HG02678 (cell line): ENCODE measurements at regions not wholly inside any gene's neighbourhood (a gene's known extent, or its start where the extent isn't known, plus 50 kb on each side); places are given as distances from the start of the nearest gene placed in this dataset.

ENCODE experiments used
- ATAC-seq: cut with Tn5 transposase; IDR thresholded peaks from one replicate; pipeline ENCODE4 v1.9.1; 2021; ENCODE audit warnings: mild to moderate bottlenecking, moderate library complexity; ENCODE audit not compliant: unreplicated experiment

DNA sequence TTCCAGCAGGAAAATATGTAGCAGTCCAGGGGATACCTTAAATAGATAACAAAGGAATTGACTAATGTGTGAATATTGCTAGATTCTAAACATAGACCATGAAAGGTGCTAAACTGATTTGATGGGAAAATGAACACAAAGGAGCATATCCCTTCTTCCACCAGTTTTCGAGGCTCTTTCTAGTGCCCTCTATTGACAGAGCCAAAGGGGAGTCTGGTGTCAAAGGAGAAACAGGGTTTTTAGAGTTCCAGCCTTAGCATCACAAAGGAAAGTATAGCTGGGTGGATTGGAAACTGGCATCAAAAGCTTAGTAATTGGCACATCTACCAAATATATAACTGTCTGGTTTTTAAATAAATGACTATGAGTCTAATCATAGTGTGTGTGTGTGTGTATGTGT is 636.8 kb downstream of the ETV1 start:
- ATAC-seq: no peak

DNA sequence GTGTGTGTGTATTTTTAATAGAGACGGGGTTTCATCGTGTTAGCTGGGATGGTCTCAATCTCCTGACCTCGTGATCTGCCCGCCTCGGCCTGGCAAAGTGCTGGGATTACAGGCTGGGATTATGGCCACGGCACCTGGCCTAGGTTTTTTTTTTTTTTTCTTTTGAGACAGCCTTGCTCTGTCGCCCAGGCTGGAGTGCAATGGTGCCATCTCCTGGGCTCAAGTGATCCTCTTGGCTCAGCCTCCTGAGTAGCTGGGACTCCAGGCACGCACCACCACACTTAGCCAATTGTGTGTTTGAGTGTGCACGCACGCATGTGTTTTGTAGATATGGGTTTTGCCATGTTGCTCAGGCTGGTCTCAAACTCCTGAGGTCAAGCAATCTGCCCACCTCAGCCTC is 629.8 kb downstream of the ETV1 start:
- ATAC-seq: no peak

DNA sequence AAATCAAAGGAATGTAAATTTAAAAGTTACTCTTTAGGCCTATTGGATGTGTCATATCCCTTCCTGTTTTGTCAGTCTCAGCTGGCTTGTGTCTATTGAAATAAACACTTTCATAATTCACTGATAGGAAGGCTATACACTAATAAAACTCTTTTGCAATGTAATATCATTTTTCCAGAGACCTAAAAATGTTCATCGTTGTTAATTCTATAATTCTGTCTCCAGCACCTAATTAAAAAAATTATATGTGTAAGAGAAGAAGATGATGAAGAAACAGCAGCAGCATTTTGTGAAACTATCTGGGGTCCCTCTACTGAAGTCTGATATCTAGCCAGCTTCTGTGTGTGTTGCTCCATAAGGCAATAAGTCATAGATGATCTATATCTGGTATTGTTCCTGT is 602.7 kb downstream of the ETV1 start:
- ATAC-seq: no peak

DNA sequence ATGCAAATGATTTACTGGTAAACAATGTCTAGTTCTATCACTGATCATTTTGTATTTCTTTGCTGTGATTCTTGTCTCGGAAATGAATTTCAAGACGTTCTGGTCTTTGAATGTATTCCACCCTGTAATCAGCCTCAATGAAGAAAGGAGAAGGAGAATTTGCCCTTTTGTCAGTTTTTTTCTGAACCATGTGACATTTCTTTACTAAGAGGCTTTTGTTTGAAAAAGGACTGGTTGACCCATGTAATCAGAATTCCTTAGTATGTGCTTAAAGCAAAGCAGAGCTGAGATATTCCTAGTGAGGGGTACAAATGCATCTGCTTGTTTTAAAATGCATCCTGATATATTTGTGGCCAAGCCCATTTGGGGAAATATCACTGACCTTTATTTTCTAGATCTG is 581.6 kb downstream of the ETV1 start:
- ATAC-seq: no peak

DNA sequence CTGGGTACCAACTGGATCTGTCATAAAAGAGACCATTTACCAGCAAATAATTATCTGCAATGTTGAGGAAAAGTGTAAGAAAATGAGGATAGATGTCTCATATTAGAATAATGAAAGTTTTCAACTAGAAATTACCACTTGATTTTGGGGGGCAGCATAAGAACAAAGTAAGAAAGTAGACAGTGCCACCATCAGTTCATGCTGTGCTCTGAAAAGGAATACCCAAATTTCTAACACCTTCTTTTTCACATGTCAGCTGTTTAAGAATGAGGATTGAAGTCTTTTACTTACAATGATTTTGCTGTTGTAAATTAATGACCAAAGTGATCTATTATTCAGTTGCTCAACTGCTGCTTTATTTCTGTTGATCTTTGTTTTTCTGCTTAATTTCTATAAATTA is 578.3 kb downstream of the ETV1 start:
- no peak for ATAC-seq

DNA sequence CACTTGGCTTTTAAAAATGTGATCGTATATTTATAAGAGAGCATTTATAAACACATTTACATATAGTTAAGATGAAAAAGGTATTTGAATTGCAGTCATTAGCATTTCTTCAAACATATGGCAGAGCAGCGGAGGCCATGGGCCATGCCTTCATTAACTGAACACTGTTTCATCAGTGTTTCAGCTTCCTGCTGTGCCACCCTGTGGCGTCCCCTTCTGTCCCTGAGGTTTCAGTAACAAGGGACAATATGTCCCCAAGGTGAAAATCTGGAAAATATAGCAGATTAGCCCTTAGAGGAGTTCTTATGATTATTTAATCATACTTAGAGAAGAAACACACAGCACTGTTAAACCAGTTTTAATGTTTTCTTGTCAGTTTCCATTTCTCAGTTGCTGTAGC is 577.8 kb downstream of the ETV1 start:
- no peak for ATAC-seq

DNA sequence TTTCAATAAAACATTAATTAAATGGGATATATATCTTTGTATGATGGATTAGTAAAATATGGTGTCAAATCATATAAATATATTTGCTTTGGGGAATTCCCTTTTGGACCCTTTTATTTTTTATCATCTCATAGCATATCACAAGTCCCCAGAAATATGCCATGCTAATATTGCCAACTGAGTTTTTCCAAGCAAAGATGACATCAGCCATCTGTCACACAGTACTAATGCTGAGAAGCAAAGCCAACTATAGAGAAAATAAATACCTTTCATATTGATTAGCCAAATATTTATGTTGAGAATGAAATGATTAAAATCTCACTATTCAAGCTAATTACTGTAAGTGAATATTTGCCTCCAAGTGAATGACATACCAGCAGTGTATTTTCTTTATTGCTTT is 575.3 kb downstream of the ETV1 start:
- ATAC-seq: no peak

DNA sequence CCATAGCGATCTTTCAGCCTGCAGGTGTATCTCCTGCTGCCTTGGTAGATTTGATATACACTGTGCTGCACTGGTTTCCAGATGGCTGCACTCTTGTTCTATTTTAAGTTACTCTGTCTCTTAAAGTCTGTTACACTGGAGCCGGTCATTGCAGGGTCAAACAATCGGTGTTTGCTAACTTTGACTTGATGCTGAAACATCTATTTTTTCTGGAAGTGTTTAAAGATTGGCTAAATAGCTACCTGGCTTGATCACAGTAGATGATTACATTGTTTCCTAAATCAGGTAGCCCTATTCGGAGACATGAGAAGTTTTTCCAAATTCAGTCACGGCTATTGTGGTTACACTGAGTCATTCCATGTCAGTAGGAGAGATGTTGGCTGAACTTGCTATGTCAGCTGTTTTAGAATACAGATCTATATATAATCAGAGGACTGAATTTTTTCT is 574.8 kb downstream of the ETV1 start:
- ATAC-seq: no peak

DNA sequence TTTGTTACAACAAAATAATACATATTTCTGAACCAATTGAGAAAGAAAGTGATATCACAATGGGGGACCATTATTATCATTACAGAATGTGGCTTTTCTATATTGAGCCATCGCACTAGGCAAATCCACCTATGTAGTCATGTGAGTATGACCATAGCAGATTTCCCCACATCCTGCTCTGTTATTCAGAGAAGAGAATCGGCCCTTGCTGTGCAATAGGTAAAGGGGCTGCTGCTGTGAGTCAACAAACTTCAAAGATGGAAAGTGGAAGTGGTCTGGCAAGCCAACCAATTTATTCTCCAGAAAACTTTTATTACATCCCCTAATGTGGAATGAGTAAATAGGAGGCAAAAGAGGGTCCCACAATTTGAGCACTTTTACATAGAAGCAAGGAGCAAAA is 573.4 kb downstream of the ETV1 start:
- no peak for ATAC-seq

DNA sequence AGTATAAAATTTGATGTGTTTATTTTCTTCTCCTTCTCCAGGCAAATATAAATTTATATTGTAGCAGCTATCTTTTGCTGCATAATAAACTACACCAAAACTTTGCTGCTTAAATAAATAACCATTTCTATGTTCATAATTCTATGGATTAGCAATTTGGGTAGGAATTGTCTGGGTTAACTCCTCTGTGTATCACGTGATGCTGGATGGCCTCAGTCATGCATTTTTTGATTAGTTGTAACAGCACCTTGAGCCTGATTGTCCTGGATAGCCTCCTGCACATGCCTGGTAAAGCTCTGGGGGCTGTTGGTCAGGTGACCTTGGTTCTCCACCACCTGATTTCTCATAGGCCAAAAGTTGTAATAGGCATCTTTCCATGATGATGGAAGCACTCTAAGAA is 572.9 kb downstream of the ETV1 start:
- no peak for ATAC-seq

DNA sequence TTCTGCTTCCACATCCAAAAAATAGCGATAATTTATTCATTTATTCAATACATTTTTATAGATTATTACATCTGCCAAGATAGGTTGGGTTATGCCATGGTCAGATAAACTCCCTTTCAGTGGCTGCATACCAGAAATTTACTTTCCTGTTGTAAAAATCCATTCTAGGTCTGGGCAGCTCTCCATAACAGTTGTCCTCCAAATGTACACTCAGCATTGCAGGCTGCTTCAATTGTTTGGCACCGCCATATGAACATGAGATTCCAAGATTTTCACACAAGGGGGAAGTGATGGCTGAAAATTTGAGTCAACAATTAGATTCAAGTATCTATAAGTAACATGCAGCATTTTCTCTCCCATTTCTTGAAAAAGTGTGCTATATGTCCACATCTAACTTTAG is 568.7 kb downstream of the ETV1 start:
- ATAC-seq: no peak

DNA sequence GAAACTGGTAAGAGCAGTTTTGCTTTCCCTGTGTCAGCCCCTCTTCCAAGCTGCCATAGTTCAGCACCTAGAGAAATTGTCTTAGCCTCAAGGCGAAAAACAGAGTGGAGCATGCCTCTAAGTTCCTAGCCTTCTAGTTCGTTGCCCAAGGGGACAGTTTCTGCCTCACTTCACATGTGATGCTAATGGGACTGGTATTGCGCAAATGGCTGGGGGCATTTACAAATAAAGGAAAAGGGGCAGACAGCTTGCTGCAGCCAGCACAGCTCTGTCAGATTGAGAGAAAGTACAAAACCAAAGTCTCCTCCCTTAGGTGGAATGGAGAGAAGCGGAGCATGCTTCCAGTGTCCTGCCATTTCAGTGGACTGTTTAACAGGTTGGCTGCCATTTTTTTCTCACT is 567.7 kb downstream of the ETV1 start:
- no peak for ATAC-seq

DNA sequence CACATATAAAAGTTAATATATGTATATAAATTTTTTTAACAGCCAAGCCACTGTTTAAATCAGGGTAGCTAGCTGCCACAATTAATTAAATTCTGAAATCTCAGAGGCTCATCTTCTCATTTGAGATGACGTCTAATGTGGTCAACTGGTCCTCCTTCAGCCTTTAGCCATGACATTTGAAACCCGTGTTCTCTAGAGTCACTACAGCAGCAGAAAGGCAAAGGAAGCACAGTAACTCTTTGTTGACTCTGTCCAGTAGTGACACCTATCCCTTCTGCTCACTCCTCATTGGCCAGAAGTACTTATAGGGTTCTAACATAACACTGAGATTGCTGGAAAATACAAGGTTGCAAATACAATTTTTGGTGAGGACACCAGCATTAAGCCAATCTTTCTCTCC is 555.5 kb downstream of the ETV1 start:
- ATAC-seq: no peak

DNA sequence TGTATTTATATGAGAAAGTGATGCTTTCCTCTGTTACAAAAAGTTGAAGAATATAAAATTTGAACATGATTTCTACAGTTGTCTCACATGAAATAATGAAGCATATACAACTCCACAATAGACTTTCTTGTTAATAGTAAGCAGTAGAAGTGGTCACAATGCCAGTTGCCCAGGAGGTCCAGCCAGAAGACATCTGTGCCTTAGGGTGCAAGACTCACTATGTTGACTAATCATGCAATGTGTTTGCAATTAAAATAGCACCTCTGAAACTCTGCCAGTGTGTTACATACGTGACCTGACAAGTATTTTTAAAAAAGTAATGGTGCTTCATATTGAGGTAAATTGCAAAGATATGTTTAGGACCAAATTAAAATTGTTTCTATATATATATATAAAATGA is 547.2 kb downstream of the ETV1 start:
- ATAC-seq: no peak

DNA sequence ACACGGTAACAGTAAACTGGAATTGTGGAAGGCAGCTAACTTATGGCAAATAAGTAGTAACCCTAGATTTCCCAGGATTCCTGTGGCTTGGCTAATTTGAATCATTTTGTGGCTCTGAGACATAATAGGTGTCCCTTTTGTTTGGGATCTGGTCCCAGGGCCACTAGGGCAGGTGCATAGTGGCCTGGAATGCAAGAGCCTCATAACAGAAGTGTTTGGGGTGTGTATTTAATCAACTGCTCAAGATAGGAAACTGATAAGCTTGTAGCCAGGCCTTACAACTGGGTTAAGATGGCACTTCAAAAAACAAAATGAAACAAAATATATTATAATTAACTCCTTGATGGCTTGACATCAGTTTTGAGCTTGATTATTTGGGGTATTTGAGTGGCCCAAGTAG is 541.8 kb downstream of the ETV1 start:
- no peak for ATAC-seq

DNA sequence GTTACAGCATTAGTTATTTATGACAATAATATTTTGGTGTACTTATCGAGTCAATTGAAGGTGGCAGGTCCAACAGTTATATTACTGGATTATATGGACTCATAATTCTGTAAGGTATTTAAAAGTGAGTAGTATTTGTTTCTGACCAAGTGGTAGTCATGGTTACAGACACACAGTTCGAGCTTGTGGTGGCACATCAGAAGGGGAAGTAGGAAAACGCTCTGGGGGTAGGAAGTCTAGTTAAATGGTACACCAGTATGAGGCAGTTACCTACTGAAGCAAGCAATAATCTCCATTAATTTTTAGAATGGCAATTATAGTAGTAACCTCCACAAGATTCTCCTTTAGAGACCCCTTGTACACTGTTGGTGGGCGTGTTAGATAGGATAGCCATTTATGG is 541.2 kb downstream of the ETV1 start:
- no peak for ATAC-seq

DNA sequence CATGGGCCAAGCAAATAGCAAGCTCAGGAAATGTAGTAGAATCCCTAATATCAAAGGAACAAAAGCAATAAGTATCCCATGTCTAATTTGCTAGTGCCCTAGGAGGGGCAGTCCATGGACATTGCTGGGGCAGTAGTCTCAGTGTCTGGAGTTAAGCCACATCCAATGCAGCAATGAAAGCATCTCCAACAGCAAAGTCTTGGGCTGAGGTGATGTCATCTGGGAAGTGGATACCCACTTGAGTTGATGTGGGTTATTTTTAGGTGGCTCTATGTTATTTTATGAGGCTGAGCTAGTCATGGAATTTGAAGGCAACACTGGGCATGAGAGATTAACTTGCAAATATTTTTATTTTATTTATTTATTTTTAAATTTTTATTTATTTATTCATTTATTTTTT is 540.0 kb downstream of the ETV1 start:
- ATAC-seq: no peak

DNA sequence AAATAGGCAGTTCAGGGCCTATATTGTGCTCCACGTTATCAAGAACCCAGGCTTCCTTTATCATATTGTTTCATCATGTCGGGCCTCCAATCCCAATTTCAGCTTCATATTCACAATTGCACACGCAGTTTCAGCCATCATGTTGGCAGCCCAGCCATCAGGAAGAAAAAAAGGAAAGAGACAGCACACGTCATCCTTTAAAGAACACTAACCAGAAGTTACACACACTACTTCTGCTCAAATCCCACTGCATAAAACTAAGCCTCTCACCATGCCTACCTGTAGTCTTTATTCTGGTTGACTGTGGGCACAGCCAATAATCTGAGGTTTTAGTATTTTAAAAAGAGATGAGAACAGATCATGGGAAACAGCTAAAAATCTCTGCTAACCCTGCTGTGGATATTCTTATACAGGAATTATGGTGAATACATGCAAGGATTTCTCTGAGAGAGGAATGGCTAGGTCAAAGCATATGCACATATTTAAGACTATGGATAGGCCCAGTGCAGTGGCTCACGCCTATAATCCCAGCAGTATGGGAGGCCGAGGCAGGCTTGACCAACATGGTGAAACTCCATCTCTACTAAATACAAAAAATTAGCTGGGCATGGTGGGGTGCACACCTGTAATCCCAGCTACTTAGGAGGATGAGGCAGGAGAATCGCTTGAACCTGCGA is 534.4 kb downstream of the ETV1 start:
- no peak for ATAC-seq

DNA sequence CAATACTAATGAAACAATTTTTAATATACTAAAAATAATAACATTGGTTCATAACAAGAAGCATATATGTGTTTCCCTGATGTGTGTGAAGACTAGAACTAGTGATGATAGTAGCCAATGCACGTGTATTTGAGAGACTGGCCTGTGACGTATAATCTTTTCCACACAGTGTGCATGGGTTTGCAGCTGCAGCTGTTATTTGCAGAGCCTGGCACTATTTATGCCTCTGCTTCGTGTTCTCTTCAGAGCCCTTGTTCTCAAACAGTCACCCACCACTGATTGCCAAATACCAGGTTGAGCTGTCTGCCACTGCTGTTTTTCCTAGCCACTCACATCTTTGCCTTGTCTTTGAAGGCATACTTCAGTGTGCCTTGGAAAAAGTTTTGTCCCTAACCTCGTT is 531.7 kb downstream of the ETV1 start:
- no peak for ATAC-seq

DNA sequence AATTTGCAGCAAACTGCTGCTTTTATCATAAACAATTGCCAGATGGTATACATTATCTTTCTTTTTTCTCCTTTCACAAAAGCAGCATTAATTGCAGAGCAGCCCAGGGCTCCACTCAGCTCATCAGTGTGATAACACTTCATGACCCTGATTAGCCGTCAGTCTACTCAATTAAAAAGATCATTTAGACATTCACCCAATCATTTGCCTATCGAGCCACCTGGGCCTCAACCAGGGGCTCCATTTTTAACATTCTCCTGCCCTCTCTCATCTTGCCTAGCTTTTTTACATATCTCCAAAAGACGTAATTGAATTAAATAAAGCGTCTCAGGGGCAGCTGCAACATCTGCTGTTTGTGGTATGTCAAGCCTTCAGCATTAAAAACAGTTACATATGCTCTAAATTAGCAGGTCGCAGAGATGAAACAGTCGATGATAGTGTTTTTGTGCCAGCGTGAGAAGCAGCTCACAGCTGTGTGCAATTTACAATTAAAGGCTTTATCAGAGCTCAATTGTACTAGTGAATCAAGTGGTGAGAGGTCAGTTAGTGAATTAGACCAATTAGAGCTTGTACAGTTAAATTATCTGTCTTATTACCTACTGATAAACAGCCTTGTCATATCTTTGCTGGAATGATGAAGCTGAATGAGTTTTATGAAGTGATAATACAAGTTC is 522.5 kb downstream of the ETV1 start:
- ATAC-seq: no peak

DNA sequence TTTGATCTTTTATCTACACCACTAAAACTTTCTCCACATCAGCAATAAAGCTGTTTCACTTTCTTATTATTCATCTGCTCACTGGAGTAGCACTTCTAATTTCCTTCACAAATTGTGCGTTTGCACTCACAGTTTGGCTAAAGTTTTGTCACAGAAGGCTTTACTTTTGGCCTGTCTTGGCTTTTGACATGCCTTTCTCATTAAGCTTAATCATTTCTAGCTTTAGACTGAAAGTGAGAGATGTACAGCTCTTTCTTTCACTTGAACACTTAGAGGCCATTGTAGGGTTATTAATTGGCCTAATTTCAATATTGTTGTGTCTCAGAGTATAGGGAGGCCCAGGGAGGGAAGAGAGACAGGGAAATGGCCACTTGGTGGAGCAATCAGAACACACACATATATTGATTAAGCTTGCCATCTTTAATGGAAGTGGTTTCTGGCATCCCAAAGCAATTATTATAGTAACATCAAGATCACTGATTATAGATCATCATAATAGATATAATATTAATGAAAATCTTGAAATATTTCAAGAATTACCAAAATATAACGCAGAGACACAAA is 512.5 kb downstream of the ETV1 start:
- ATAC-seq: no peak

DNA sequence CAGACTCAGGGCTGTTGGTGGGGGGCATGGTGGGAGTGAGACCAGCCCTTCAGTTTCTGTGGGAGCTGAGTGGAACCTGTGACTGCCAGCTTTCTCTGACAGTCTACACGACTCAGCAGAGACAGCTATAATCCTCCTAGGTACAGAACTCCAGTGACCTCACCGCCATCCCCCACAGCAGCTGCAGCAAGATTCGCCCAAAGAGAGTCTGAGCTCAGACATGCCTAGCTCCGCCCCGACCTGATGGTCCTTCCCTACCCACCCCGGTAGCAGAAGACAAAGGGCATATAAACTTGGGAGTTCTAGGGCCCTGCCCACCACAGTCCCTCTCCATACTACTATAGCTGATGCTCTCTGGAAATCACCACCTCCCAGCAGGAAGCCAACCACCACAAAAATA is 500.1 kb downstream of the ETV1 start:
- no peak for ATAC-seq

DNA sequence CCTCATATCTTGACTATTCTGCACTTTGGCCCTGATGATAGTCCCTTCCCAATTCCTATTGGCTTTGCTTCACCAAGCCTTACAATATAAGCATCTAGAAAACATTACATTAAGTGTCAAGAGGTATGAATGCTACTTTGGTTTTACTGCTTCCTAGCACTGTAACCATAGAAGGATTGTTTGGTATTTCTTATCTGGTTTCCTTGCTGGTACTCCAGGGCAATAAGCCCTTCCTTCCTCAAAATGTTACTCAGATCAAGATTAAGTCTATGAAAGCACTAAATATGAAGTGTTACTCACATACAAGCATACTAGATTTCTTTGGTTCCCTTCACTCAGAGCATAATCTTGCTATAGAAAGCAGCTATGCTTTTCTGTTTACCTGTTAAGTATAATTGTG is 492.5 kb downstream of the ETV1 start:
- no peak for ATAC-seq
